ENCODE measurements at regions not wholly inside any gene's neighbourhood (a gene's known extent, or its start where the extent isn't known, plus 50 kb on each side); places are given as distances from the start of the nearest gene placed in this dataset.

GRCh38 chr10:53744176-53744575, 971.6 kb upstream of the MBL2 start:
- Histone ChIP-seq H3K4me3 (ENCODE audit: low read depth, low read length, poor library complexity, severe bottlenecking) (no peak overlapping the region), H3K79me2 (ENCODE audit: insufficient read depth, low read length) (no peaks in the 10 kb centered on the region), H3K27ac (ENCODE audit: low read depth, low read length, poor library complexity, severe bottlenecking) (no peak overlapping the region), H3K36me3 (ENCODE audit: insufficient read depth, low read length) (no peaks in the 10 kb centered on the region), H3K9me3 (ENCODE audit: low read length) (no peaks in the 10 kb centered on the region), H3F3A (ENCODE audit: insufficient read depth, low read length) (no peaks in the 10 kb centered on the region), H3K9ac (ENCODE audit: low read length) (no peak overlapping the region), H4K20me1 (ENCODE audit: insufficient read depth, low read length) (no peaks in the 10 kb centered on the region), H2AFZ (ENCODE audit: low read length) (no peak overlapping the region), H3K9me2 (ENCODE audit: low read depth, low read length) (no peaks in the 10 kb centered on the region), H3K4me2 (ENCODE audit: low read length) (no peak overlapping the region), H3K4me1 (ENCODE audit: insufficient read depth, low read length, severe bottlenecking) (no peaks in the 10 kb centered on the region), H3K27me3 (ENCODE audit: insufficient read depth, low read length) (no peaks in the 10 kb centered on the region)
- TF ChIP-seq CTCF (IDR thresholded peaks at IDR 0.05; ENCODE audit: low read length) (no peak), EZH2 (IDR thresholded peaks at IDR 0.05; ENCODE audit: borderline replicate concordance, low read length) (no peak)

GRCh38 chr10:53737132-53737531, 964.5 kb upstream of the MBL2 start:
- Histone ChIP-seq H3K4me1 (ENCODE audit: insufficient read depth, low read length, severe bottlenecking) (no peaks in the 10 kb centered on the region), H3K4me2 (ENCODE audit: low read length) (no peak overlapping the region), H3K36me3 (ENCODE audit: insufficient read depth, low read length) (no peaks in the 10 kb centered on the region), H2AFZ (ENCODE audit: low read length) (no peak overlapping the region), H3K9me2 (ENCODE audit: low read depth, low read length) (no peaks in the 10 kb centered on the region), H3K9me3 (ENCODE audit: low read length) (no peaks in the 10 kb centered on the region), H3K9ac (ENCODE audit: low read length) (no peak overlapping the region), H3K79me2 (ENCODE audit: insufficient read depth, low read length) (no peaks in the 10 kb centered on the region), H3K4me3 (ENCODE audit: low read depth, low read length, poor library complexity, severe bottlenecking) (no peak overlapping the region), H3F3A (ENCODE audit: insufficient read depth, low read length) (no peaks in the 10 kb centered on the region), H4K20me1 (ENCODE audit: insufficient read depth, low read length) (no peaks in the 10 kb centered on the region), H3K27me3 (ENCODE audit: insufficient read depth, low read length) (no peaks in the 10 kb centered on the region), H3K27ac (ENCODE audit: low read depth, low read length, poor library complexity, severe bottlenecking) (no peak overlapping the region)
- TF ChIP-seq CTCF (IDR thresholded peaks at IDR 0.05; ENCODE audit: low read length) (no peak), EZH2 (IDR thresholded peaks at IDR 0.05; ENCODE audit: borderline replicate concordance, low read length) (no peak)

- no peaks in the 10 kb centered on the region for H3K79me2 ChIP-seq (ENCODE audit: insufficient read depth, low read length)
- H3K27me3 ChIP-seq (ENCODE audit: insufficient read depth, low read length), result no peaks in the 10 kb centered on the region
- no peaks in the 10 kb centered on the region for H3K36me3 ChIP-seq (ENCODE audit: insufficient read depth, low read length)
- H3K4me2 ChIP-seq (ENCODE audit: low read length), result no peak overlapping the region
- no peaks in the 10 kb centered on the region for H3K4me1 ChIP-seq (ENCODE audit: insufficient read depth, low read length, severe bottlenecking)
- H3K9me2 ChIP-seq (ENCODE audit: low read depth, low read length), result no peaks in the 10 kb centered on the region
- no peak overlapping the region for H2AFZ ChIP-seq (ENCODE audit: low read length)
- no peaks in the 10 kb centered on the region for H3F3A ChIP-seq (ENCODE audit: insufficient read depth, low read length)
- H3K9me3 ChIP-seq (ENCODE audit: low read length), result no peaks in the 10 kb centered on the region
- no peaks in the 10 kb centered on the region for H4K20me1 ChIP-seq (ENCODE audit: insufficient read depth, low read length)
- H3K27ac ChIP-seq (ENCODE audit: low read depth, low read length, poor library complexity, severe bottlenecking), result no peak overlapping the region
- H3K4me3 ChIP-seq (ENCODE audit: low read depth, low read length, poor library complexity, severe bottlenecking), result no peak overlapping the region
- H3K9ac ChIP-seq (ENCODE audit: low read length), result no peak overlapping the region
- no peak for TF ChIP-seq CTCF (IDR thresholded peaks at IDR 0.05; ENCODE audit: low read length)
- TF ChIP-seq EZH2 (IDR thresholded peaks at IDR 0.05; ENCODE audit: borderline replicate concordance, low read length), result no peak
Observed at GRCh38 chr10:53726921-53727320, 954.3 kb upstream of the MBL2 start.

Measured in OCI-LY1 (cell line).